NCI-H1930 (cell line): ENCODE measurements at regions not wholly inside any gene's neighbourhood (a gene's known extent, or its start where the extent isn't known, plus 50 kb on each side); places are given as distances from the start of the nearest gene placed in this dataset.
A peak's percentile ranks its signal among the peaks of the same experiment; 100 is the strongest.
"Not testable (repeated sequence)": the region's sequence is repeated elsewhere in the genome, so short reads cannot be mapped to it uniquely, and the experiment has no call there.

Source experiments
- DNase-seq, 2 experiments: peaks; one replicate each; lab custom pipeline; 2025; lab: John Stamatoyannopoulos, UW

DNA sequence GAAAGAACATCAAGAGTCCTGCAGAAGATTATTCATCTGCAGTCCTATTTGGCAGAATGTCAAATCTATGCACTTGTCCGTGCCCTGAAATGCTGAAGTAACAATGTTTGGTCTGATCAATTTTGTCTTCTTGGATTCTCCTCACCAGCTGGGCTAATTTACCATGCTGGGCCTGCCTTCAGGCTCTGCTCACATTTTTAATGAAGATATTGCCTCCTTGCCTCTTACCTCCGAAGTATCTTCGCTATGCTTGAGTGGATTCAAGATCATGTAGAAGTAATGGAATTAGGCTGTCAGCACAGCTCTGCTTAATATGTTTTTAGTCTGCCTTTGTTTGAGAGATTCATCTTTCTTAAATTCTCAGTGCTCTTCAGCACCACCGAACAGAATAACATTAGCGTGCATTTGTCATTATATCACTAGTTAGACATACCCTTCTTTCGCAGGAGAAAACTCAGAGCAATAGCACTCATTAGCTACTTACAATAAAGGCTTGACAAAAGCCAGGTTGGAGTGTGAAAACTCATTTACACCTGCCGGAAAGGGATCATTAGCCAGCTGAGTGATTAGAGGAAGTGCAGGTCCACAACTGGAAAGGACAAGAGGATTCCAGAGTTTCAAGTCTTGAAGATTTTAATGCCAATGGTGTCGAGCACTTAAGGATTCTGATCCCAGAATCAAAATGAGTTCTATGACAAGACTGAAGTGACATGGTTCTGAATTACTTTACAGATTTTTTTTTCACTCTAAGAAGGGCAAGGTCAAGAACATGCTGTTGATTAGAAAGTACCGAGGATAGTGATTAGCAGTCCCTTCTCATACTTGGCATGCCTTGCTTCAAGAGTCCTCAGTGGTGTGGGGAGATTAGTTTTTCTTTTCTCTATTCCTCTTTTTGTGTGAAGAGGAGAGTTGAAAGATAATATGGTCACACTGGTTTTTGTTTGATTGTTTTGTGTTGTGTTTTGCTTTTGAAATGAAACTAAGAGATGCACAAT lies 405.6 kb upstream of the TOM1L1 start:
- DNase-seq: no peak

DNA sequence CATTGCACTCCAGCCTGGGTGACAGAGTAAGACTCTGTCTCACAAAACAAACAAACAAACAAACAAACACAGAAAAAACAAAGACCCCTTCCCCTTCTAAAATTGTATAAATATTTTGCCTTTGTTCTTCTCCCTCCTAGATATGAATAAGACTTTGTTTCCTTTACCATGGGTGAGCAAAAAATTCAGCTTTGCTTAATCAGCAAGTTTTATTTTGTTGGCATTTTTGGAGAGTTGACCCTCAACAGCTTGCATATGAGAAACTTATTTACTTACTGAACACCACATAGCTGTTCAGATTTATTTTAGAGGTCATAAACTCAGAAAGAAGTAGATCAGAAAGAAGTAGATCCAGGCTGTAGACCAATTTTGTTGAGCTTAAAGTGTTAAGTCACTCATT lies 395.2 kb upstream of the TOM1L1 start:
- no peak for DNase-seq

DNA sequence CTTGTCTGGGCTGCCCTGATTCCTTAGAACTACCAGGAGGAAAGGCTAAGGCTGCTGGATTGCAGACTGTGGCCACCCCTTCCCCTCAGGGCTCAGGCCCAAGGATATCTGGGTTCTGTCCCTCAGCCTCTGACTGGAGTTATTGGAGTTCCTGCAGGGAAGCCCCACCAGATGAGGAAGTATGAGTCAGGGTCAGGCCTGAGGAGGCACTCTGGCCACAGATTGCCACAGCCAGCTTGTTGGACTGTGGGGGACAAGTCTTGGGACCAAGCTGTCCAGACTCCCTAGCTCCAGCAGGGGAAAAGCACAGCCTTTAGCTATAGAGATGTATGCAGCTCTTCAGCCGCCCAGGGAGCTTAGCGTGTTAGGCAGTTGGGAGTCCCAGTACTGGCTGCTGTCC lies 381.9 kb upstream of the TOM1L1 start:
- no peak for DNase-seq

DNA sequence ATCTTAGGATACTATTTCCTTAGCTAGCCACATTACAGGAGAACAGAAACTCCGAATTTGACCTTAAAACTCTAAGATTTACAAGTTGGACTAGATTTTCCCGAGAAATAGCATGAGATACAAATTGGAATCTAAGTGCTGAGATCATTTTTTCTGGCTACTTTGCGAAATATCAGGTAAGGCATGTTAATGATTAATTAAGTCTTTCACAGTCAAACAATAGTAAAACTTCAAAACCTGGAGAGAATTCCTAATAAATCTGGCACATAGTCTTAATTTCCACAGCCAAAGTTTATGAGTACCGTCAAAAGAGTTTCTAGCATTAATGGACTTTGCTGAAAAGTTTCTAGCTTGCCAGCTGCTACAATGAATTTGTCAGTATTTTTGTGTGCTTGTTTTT lies 379.5 kb upstream of the TOM1L1 start:
- no peak for DNase-seq

DNA sequence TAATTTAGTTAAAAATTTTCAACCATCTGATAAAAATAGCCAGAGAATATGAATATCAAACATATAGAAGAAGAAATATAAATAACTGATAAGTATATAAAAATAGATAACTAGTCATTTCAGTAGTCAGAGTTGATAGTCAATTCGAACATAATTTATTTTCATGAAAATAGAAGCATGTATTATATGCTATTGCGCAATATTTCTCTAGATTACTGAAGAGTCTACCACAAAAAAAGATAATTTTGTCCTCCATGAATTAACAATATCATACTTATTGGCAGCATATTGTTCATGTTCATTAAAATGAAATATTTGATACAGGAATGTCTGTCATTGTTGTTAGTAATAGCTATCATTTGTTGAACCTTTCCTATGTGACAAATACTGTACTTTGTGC lies 376.2 kb upstream of the TOM1L1 start:
- no peak for DNase-seq

DNA sequence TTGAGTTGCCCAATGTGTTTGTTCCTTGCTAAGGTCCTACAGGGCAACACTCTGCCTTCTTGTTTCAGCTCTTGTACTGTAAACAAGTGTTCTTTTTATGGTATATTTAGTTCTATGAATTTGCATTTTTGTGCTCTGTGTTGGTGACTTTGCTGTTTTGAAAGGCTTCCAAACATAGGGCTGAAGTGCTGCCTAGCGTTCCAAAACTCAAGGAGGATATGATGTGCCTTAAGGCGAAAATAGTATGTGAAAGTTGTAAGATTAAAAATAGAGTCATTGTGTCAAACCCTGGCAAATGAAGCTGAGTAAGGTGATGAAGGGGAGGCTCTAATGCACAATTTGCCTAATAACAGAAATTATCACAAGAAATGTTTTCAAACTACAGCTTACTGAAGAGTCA lies 372.7 kb upstream of the TOM1L1 start:
- no peak for DNase-seq

DNA sequence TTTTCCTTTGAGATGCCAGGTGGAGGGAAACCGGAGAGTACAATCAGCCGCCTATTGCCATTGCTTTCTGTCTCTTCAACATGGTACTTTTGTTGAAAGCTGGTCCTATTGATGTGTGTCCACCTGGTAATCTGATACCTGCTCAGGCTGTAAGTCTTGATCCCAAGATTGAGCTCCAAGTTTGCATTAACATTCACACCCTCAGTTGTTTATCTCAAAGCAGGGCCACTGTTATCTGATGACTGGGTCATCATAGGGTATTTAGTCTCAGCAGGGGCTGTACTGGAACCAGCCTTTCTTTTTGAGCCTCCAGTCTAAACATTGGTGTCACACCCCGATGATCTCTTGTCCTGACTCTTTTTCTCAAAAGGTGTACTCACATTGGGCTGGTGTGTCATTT lies 370.3 kb upstream of the TOM1L1 start:
- no peak for DNase-seq

DNA sequence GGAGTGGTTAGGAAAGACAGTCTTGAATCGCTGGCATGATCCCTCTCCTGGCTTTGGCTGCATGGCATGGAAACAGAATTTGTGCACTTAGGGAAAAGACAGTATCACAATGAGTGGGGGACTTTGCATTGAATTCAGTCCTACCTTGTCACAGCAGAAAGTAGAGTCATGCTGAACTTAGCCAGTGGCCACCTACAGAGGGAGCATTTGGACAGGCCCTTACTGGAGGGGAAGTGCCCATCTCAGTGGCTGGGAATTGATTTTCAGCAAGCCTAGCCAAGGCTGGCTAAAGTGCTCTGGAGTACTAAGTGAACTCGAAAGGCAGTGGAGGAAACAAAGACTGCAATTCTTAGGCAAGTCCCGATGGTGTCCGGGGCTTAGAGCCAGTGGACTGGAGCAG lies 364.3 kb upstream of the TOM1L1 start:
- no peak for DNase-seq

DNA sequence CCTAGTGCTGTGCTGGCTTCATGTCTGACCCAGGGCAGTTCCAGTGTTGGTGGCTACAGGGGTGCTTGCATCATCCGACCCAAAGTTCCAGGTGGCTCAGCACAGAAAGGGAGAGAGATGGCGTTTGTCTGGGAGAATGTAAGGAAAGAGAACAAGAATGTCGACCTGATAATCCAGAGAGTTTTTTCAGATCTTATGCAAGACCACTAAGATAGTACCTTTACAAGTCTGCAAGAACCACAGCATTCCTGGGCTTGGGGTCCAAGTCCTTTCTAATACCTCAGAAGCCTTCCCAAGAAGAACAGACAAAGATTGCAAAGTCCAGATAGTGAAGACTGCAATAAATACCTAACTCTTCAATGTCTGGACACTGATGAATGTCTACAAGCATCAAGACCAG lies 363.0 kb upstream of the TOM1L1 start:
- DNase-seq: no peak

DNA sequence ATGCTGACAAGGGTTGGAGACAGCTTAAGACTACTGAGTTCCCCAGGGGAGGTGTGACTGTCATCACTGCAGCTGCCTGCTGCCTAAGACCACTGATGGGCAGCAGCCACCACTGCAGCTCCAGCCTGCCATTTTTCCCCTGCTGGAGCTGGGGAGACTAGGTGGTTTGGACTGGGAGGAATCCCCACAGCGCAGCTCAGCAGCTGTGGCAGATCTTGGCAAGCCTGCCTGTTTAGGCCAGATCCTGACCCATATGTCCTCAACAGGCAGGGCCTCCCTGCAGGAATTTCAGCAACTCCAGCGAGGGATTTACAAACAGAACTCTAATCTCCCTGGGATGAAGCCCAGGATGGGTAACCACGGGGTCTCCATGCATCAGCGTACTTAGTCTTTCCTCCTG lies 356.4 kb upstream of the TOM1L1 start:
- DNase-seq: no peak

DNA sequence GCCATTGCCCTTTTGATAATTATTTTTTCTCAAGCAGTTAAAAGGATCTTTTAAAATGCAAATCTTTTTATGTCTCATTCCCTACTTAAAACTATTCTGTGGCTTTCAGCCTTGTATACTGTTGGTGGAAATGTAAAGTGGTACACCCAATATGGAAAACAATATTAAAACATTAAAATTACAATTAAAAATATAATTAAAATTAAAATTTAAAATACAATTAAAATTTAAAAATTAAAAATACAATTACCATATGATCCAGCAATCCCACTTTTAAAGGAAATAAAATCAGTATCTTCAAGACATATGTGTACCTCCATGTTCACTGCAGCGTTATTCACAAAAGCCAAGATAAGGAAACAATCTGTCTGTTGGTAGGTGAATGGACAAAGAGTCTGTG lies 340.8 kb upstream of the TOM1L1 start:
- no peak for DNase-seq

DNA sequence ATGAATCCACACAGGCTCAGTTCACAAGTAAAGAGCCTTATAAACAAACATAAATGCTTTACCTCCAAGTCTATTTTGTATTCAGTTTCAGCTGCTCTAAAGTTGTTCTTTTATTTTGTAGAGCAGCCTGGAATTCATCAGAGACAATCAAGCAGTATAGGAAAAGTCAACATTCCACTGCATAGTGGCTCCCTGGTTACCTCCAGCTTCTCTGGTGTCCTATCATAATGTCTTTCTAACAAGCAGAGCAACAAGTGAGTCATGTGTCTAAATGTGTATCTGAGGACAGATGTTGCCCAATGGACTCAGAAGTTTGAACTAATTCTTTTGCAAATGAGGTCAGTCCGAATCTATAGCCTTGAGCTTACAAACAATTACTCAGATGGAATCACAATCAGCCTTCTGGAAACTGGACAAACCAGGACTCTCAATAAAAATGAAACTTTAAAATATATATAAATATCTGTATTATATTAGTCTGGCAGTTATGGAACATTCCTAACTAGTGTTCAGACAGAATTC lies 292.0 kb upstream of the TOM1L1 start:
- DNase-seq: no peak

DNA sequence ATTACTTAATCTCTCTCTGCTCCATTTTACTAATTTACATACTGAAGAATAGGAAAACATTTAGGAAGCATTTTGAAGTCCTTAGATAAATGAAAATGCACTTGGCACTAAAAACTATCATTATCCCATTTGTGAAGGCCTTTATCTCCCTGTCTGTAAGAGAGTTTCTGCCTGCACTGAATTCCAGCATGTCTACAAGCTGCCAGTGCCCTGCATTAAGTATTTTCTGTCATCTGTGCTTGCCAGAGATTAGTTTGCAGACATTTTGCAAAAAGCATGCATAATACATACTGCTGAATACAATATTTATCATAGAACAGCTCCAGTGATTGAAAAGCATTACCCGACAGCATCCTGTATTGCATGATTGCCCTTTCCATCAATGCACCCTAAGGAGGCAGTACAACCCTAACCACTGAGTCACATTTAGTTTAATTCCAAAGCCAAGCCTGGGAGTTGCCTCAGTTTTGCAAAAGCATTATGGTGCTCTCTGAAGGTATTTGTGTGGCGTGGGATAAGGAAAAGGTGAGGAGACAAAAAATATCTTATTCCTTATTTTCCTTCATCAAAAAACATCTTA lies 280.2 kb upstream of the TOM1L1 start:
- no peak for DNase-seq

DNA sequence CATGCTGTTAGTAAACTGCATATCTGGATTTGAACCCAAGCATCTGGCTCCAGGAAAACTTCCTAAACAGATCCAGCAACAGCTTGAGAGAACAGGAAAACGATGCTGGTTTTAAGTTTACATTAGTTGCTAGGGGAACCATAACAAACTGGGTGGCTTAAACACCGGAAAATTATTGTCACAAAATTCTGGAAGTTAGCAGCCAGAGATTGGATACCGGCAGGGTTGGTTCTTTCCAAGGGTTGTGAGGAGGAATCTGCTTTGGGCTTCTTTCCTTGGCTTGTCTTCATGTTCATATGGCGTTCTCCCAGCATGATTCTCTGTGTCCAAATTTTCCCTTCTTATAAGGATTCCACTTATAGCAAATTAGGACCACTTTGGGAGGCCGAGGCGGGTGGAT lies 276.9 kb upstream of the TOM1L1 start:
- no peak for DNase-seq

DNA sequence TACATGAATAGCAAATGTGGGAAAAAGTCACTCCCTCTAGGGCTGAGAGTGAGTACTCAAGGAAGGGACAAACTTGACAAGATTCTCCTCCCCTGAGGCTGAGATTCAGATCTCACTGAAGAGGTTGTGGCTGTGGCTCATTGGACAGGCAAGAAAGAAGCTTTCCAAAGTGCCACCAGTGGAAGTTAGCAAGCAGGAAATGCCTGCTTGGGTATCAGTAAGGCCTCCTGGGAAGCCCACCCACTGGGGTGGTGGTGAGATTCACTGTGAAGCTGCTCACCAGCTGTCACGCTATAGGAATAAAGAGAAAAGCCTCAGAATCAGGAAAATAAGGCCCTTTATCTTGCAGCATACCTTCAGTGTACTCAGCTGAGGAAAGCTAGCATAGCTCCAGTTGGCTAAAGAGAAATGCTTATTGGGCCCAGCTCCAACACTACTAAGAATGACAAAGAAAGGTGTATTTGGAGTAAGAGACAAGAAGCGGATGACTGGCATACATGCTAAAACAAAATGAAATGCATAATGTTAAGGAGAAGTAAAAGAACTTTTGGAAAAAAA lies 274.4 kb upstream of the TOM1L1 start:
- no peak for DNase-seq

DNA sequence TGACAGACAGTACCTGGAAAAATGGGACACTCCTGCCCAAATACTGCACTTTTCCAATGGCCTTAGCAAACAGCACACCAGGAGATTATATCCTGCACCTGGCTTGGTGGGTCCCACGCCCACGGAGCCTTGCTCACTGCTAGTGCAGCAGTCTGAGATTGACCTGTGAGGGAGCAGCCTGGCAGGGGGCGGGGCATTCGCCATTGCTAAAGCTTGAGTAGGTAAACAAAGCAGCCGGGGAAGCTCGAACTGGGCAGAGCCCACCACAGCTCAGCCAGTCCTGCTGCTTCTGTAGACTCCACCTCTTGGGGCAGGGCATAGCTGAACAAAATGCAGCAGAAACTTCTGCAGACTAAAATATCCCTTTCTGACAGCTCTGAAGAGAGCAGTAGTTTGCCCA lies 261.2 kb upstream of the TOM1L1 start:
- DNase-seq: not testable (repeated sequence)

DNA sequence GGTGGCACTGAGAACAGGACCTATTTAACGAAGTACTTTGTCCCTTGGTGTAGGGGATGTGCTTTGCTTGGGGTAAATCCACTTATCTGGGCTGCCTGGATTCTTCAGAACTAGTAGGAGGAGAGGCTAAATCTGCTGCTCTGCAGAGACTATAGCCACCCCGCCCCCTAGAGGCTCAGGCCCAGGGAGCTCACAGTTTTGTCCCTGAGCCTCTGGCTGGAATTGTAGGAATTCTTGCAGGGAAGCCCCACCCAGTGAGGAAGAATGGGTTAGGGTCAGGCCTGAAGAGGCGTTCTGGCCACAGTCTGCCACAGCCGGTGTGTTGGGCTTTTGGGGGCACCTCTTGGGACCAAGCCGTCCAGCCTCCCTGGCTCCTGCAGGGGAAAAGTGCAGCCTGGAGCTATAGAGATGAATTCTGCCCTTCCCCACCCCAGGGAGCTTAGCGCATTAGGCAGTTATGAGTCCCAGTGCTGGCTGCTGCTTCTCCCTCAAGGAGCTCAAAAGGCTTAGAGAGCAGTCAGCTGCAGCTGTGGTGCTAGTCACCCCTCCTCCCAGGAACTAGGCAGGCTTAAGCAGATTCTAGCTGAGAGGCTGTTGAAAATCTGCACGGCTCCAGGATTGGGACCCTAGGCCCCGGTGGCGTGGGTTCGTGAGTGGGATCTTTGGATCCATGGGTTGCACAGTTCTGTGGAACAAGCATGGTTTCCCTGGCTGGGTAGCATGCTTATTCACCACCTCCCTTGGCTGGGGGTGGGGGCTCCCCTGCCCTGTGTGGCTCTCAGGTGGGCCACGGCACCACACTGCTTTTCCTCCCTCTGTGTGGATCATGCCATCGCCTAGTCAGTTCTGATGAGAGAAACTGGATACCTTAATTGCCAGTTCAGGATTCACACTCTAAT lies 237.4 kb upstream of the TOM1L1 start:
- DNase-seq: no peak

DNA sequence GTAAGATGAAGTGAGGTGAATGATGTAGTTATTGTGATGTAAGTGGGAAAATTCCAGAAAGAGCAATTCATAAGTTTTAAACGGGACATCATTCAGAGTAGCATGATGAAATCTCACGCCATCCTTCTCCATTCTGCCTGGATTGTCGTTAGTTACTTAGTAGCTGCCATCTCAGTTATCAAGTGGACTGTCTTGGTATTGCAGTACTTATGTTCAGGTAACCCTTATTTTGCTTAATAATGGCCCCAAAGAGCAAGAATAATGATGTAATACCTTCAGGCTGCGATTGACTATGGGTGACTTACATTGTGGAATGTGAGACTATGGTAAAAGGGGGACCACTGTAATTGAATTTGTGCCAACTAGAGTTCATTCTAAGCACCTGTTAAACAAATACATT lies 234.1 kb upstream of the TOM1L1 start:
- DNase-seq: no peak

DNA sequence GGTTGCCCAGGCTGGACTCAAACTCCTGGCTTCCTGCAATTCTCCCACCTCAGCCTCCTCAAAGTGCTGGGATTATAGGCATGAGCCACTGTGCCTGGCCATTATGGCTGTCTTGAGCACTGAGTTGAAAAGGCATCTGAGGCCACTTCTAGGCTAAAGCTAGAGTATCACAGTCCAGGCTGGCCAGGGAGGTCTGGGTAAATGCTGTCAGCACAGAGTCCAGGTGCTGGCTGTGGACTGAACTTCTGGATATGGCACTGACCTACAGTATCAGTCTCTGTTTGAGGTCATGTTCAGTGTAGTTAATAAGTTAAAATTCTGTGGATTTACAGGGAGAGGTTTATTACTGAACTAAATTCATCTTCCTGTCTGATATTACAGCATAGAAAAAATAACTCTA lies 222.5 kb upstream of the TOM1L1 start:
- DNase-seq: no peak

DNA sequence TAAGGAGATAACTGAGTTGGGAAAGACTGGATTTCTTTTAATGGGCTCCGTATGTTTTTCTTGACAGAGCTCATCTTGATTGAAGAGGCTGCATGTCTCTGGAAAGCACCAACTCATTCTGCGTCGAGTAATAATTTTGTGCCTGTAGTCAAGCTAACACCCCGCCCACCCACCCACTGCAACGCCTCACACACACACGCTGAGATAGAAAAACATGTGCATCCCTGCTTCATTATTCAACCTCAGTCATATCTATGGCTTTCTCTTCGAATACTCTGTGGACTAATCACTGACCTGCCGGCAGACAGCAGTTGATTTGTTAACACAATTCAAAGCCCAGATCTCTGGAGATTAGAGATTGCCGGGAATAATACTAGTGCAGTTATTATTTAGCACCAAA lies 220.2 kb upstream of the TOM1L1 start:
- peak; percentile 63 to 79 for DNase-seq

DNA sequence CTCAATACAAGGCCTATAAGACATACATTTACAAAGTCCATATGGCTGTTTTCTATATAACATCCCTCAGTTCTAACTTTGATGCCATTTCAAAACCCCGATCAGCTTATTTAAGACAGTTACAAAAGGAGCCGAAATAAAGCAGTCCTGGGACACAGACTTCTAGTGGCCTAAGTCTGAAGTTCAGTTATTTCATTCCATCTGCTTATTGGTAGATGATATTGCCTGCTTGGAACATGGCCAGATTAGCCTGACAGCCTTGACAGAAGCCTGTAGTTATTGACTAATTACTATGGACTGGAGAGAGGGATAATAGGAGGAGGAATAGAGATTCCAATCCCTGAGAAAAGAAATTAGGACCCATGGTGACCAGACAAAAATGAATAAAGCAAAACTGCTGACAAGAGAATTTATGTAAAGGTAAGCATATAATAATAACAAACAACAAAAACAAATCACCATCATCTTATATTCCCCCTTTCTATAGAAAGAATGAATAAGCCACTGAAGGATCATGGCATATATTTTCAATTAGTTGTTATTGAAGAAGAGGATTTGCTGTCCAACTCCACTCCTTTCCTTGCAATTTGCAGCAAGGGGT lies 206.3 kb upstream of the TOM1L1 start:
- DNase-seq: no peak

DNA sequence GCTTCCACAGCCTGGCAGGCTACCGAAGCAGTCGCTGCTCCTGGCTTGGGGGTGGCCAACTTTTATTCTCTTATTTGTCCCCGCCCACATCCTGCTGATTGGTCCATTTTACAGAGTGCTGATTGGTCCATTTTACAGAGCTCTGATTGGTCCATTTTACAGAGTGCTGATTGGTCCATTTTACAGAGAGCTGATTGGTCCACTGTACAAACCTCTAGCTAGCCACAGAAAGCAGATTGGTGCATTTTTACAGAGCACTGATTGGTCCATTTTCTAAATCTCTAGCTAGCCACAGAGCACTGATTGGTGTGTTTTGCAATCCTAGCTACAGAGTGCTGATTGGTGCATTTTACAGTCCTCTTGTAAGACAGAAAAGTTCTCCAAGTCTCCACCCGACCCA lies 187.9 kb upstream of the TOM1L1 start:
- not testable (repeated sequence) for DNase-seq
